H1 (cell line): ENCODE measurements at regions not wholly inside any gene's neighbourhood (a gene's known extent, or its start where the extent isn't known, plus 50 kb on each side); places are given as distances from the start of the nearest gene placed in this dataset.

ENCODE experiments used
- CHD2 ChIP-seq: IDR thresholded peaks from 2 replicates; pipeline ENCODE4 v1.6.1; 2012; ENCODE audit warnings: low read length, improper control_type of control experiment
- CTCF ChIP-seq, 3 experiments: IDR thresholded peaks; 1 replicate in 2 of 3; 2 replicates in 1 of 3; pipeline versions ENCODE4 v1.5.1 to v1.6.1; 2011; ENCODE audit warnings: low read length in 3 of 3, mild to moderate bottlenecking in 3 of 3, inconsistent platforms in 2 of 3, low read depth in 1 of 3, moderate library complexity in 1 of 3; ENCODE audit not compliant: insufficient read depth in 1 of 3; ENCODE audit errors: control extremely low read depth in 1 of 3
- EP300 ChIP-seq, 2 experiments: IDR thresholded peaks; 1 replicate in 1 of 2; 2 replicates in 1 of 2; pipeline ENCODE4 v1.6.1; 2011 to 2012; ENCODE audit warnings: low read depth in 2 of 2, low read length in 2 of 2, mild to moderate bottlenecking in 2 of 2, borderline replicate concordance in 1 of 2, inconsistent platforms in 1 of 2, moderate library complexity in 1 of 2
- JUND ChIP-seq: IDR thresholded peaks from 2 replicates; pipeline ENCODE4 v1.6.1; 2011; ENCODE audit warnings: mild to moderate bottlenecking, improper control_type of control experiment, low read length
- POLR2AphosphoS5 ChIP-seq: IDR thresholded peaks from 2 replicates; pipeline ENCODE4 v1.6.1; 2011; ENCODE audit warnings: low read depth, low read length
- RXRA ChIP-seq: IDR thresholded peaks from 2 replicates; pipeline ENCODE4 v1.6.1; 2011; ENCODE audit warnings: low read depth, mild to moderate bottlenecking, low read length, moderate library complexity; ENCODE audit not compliant: insufficient read depth
- TAF1 ChIP-seq: IDR thresholded peaks from 2 replicates; pipeline ENCODE4 v1.6.1; 2011; ENCODE audit warnings: mild to moderate bottlenecking, low read depth, low read length
- USF2 ChIP-seq: IDR thresholded peaks from 2 replicates; pipeline ENCODE4 v1.6.1; 2011; ENCODE audit warnings: low read length, improper control_type of control experiment

- no peak for TF ChIP-seq USF2
- TF ChIP-seq EP300 (IDR thresholded peaks at IDR 0.05; ENCODE audit: borderline replicate concordance in 1 of 2, low read depth in 2 of 2, low read length in 2 of 2) = no peak
- no peak for TF ChIP-seq CHD2
- TF ChIP-seq JUND = no peak
- no peak for TF ChIP-seq CTCF (IDR thresholded peaks at IDR 0.05; ENCODE audit: control extremely low read depth in 1 of 3, insufficient read depth in 1 of 3, low read depth in 1 of 3, low read length in 3 of 3)
- no peak for TF ChIP-seq POLR2AphosphoS5
- no peak for TF ChIP-seq TAF1
- TF ChIP-seq RXRA = no peak
These were observed 328.1 kb downstream of the ATP23 start for GRCh38 chr12:58269476-58269875.
